CD4-positive, alpha-beta T cell treated with Interleukin-17A for 4 hours (primary cell): ENCODE measurements at regions not wholly inside any gene's neighbourhood (a gene's known extent, or its start where the extent isn't known, plus 50 kb on each side); places are given as distances from the start of the nearest gene placed in this dataset.
"Not testable (repeated sequence)": the region's sequence is repeated elsewhere in the genome, so short reads cannot be mapped to it uniquely, and the experiment has no call there.

ENCODE experiments used
- DNase-seq: peaks from one replicate; pipeline ENCODE4 v3.0.0-alpha.2; 2020; ENCODE audit warnings: mixed read lengths

- no peak for DNase-seq
Observed at GRCh38 chr2:61620244-61621159, 82.3 kb upstream of the XPO1 start.

- DNase-seq: no peak
Observed at GRCh38 chr2:61619561-61619960, 81.4 kb upstream of the XPO1 start.

- DNase-seq: no peak
Observed at GRCh38 chr2:61617610-61618009, 79.5 kb upstream of the XPO1 start.

GRCh38 chr2:61605245-61605644 lies 67.1 kb upstream of the XPO1 start:
- no peak for DNase-seq

GRCh38 chr2:61604433-61604832 lies 66.3 kb upstream of the XPO1 start:
- no peak for DNase-seq

GRCh38 chr2:61598515-61599156 lies 60.5 kb upstream of the XPO1 start:
- DNase-seq: not testable (repeated sequence)

- no peak for DNase-seq
Observed at GRCh38 chr2:61597300-61598289, 59.4 kb upstream of the XPO1 start.

GRCh38 chr2:61594201-61594600 lies 56.0 kb upstream of the XPO1 start:
- DNase-seq: not testable (repeated sequence)

GRCh38 chr2:61593648-61594047 lies 55.5 kb upstream of the XPO1 start:
- not testable (repeated sequence) for DNase-seq

GRCh38 chr2:61590214-61590613 lies 52.1 kb upstream of the XPO1 start:
- DNase-seq: no peak

GRCh38 chr2:61588566-61588965 lies 50.4 kb upstream of the XPO1 start:
- no peak for DNase-seq
